HG03280 (cell line): ENCODE measurements at regions not wholly inside any gene's neighbourhood (a gene's known extent, or its start where the extent isn't known, plus 50 kb on each side); places are given as distances from the start of the nearest gene placed in this dataset.
"Not testable (repeated sequence)": the region's sequence is repeated elsewhere in the genome, so short reads cannot be mapped to it uniquely, and the experiment has no call there.

Experiments
- ATAC-seq: cut with Tn5 transposase; IDR thresholded peaks from one replicate; pipeline ENCODE4 v1.9.1; 2021; ENCODE audit warnings: mild to moderate bottlenecking, moderate library complexity; ENCODE audit not compliant: unreplicated experiment

DNA sequence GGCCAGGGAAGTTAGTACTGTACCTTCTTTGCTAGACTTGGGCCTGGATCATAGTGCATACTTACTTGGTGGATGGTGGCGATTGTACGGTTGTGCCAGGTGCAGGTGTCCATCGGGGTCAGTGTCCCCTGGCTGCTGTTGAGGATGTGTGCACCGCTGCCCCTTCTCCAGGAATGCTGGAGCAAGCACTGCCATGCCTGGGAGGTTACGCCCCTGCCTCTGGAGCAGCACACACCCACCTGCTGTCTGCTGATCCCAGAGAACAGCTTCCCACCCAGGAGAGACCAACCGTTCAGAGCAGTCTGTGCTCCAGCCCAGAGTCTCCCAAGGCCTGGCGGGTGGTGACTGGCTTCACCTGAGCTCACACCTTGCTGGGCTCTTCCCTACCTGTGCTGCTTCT is 286.8 kb upstream of the HS6ST1 start:
- no peak for ATAC-seq

DNA sequence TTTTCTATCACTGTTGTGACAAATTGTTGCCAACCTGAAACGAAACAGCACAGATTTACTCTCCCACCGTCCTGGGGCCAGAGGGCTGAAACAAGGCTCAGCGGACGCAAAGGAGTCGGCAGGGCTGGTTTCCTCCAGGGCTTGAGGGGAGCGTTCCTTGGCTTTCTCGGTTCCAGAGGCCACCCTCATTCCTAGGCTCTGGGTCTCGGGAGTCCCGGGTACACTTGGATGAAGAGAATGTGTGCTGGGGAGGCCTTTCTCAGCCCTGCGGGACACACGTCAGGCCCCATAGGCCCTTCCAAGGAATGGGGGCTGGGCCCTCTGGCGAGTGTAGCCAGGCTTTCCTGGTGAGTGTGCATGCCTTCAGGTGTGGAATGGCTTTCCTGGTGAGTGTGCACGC is 287.3 kb upstream of the HS6ST1 start:
- no peak for ATAC-seq

DNA sequence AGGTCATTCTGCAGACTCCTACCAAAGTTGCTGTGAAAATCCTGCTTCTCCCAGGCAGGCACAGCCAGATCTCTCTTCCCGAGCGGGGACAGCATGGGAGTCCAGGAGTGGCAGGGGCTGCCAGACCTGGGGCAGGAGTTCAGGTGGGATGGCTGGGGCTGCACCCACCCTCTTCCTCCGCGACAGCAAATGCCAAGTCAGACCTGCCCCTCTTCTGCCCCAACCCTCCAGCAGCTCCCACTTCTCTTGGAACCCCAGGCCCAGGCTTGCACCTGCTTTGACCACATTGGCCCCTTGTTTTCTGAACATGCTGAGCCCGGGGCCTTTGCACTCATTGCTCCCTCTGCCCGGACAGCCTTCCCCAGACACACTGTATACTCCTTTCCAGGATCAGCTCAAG is 288.2 kb upstream of the HS6ST1 start:
- no peak for ATAC-seq

DNA sequence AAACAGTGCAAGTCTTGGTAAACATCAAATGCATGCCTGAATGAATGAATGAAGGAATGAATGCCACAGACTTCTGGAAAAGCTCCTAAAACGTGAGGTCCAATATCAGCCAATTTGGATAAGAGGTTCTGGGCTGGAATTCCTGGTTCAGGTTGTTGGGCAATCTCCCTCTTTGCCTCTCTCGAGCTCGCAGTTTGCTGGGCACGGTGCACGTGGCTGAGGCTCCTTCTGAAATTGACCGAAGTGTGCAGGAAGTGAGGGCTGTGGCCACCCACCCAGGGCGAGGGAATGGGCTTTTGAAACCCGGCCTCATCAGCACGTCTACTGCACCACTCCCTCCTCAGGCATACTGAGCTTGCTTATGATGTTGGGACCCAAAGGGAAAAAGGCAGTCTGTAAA is 288.8 kb upstream of the HS6ST1 start:
- ATAC-seq, result no peak

DNA sequence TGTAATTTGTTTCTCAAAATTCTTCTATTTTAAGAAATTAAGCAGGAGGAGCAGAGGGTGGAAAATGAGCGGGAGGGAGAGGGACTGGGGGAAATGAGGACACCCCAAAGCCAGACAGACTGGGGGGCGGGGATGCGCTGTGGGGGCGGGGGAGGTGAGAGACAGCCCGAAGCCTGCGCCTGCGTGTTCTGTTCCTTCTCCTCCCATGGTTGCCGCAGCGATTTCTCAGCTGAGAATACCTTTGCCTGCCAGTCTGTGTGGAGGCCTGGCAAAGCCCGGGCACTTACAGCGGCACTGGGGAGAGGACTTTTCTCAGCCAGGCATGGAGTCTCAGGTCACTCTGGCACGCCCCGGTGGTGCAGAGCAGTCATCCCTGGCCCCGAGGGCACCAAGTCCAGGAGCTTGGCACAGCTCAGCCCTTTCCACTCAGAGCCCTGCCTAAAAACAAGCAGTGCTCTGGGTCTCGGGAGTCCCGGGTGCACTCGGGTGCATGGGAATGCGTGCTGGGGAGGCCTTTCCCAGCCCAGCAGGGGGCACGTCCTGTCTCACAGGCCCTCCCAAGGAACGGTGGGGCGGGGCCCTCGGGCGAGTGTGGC is 289.3 kb upstream of the HS6ST1 start:
- ATAC-seq, result no peak

DNA sequence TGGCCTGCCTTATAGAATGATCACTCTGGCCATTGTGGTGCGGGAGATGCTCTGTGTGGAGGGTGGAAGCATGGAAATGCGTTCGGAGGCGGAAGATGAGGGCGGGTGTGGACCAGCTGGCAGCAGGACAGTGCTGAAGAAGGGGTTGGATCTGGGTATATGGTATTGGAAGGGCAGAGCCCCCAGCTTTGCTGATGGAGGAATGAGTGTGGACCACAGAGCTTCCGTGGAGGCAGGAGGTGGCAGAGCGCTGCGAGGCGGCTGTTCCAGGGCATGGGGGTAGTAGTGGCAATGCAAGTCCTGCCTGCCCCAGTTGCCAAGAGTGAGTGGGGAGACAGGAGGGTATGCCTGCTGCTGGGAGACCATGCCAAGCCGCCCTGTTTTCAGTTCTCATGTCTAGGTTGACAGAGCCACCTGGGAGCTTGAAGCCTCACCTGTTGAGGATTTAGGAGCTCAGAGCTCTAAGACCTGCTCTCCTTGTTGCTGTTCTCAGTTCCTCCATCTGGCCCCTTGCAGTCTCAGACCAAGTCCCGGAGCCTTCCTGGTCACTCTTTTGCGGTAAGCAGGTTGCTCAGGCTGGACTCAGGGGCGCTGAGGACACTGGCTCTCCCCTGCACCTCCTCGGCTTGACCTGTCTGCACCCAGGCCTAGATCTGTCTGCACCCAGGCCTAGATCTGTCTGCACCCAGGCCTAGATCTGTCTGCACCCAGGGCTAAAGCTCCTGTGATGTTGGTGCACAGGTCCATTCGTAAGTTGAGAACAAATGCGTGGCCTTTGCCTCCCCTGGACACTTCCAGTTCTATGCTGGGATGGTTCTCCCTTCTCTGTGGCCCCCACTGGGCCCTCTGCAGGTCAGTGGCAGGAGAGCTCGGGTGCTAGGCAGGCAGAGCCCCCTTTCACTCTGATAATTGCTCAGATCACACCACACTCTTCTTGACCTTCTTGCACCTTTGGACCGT is 290.5 kb upstream of the HS6ST1 start:
- no peak for ATAC-seq

DNA sequence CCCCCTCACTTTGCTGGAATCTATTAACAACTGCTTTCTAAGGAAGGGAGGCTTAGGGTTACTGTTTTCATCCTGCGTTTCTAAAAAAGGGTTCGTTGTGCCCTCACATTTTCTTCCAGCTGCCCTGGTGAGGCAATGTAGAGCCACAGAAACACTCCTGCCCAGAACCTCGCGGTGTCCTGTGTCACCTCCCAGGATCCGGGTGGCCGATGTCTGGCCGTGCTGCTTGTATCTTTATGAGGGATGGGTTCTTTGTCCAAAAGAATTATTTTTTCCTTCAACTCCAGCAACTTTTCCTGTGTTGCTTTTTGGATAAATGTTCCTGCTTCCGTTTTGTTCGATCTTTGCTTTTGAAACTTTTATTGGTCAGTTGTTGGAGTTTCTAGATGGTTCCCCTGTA is 291.8 kb upstream of the HS6ST1 start:
- no peak for ATAC-seq

DNA sequence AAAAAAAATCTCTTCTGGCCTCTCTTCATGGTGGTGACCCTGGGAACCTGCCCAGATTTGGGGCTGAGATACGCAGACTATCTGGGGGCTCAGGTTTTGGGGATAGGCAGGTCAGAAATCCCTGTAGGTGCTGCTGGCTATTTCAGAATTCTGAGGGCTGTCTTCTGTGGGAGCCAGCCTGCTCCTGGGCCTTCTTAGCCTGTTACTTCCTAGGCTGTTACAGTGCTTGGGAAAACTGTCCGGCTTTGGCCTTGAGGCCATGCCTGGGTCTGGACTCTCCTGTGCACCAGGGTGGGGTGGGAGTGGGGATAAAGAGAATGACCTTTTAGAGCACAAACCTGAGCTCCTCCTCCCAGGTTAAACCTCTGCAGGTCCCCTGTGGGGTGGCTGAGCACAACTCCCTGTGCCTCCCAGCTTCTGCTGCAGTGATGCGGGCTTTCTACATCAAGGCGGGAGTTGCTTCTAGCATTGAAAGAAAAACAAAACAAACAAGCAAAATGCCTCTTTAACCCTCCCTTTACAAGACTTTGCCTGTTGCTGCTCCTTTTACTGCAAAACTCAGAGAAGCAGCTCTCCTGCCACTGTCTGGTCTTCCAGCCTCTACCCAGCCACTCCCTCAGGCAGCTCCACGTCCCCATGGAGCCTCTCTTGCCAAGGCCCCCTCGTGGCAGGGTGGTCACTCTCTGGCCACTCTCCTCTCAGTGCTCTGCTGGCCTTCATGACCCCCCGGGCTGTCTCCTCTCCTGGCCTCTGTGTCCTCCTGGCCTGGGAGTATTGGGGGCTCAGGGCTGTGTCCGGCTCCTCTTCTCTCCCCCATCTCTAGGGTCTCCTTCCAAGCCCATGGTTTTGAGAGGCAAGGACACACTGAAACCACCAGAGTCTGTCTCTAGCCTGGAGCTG is 293.0 kb upstream of the HS6ST1 start:
- no peak for ATAC-seq

DNA sequence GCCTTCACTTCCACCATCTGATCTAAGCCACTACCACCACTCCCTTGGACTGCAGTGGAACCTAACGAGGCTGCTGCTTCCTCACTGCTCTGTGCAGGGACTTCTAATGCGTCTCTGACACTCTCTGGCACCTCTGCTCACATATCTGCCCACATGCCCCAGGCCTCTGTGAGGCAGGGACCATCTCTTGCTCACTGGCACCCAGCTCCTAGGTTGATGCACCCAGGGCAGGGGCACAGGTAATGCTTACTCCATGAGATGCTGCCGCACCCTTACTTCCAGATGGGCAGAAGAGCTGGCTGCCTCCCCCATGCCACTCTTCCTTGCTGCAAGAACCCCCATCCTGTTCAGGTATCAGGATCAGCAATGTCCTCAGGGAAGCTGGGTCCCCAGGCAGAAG is 294.0 kb upstream of the HS6ST1 start:
- ATAC-seq, result no peak

DNA sequence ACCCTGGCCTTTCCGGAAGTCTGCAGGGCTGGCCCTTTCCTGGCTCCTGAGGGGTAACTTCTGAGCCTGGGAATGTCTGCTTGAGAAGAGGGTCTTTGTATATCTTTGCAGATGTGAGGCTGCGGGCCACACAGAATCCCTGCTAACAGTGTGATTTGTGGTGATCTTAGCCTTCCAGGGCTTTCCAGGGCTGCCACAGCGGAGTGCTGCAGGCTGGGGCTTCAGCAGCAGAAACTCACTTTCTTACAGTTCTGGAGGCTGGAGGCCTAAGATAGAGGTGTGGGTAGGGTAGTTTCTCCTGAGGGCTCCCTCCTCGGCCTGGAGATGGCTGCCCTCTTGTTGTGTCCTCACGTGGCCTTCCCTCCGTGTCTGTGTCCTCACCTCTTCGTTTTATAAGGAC is 294.7 kb upstream of the HS6ST1 start:
- ATAC-seq, result no peak

DNA sequence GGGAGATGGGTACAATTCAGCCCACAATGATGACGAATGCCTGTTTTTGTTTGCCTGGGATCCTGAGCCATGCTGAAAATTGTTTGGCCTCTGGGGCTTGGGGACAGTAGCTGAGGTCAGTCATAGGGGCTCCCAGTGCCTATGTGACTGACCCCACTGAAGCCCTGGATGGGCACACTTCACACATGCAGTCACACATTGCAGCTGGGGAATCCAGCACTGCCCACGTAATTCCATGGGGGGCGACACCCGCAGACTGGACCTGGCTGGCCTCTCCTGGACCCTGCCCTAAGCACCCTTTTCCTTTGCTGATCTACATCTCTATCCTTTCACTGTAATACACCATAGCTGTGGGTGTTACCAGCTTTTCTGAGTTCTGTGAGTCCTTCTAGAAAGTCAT is 295.2 kb upstream of the HS6ST1 start:
- no peak for ATAC-seq

DNA sequence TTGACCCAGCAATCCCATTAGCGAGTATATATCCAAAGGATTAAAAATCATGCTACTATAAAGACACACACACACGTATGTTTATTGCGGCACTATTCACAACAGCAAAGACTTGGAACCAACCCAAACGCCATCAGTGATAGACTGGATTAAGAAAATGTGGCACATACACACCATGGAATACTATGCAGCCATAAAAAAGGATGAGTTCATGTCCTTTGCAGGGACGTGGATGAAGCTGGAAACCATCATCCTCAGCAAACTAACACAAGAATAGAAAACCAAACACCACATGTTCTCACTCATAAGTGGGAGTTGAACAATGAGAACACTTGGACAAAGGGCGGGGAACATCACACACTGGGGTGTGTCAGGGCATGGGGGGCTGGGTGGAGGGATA is 296.2 kb upstream of the HS6ST1 start:
- ATAC-seq, result not testable (repeated sequence)

DNA sequence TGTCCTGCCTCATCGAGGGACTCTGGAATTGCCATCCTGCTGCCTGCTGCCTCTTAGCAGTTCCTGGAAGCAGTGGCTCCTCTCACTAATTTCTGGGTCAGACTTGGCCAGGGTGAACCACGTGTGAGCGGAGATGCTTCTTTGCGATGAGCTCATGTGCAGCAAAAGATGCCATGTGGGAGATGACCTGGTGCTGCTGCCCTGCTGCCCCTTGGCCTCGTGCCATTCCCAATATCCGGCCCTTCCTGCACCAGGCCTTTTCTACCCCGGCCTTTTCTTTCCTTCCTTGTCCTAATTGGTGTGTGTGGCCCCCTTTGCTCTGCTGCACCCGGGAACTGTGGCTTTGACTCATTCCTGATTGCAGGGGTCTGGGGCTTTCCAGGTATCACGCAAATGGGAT is 296.9 kb upstream of the HS6ST1 start:
- ATAC-seq, result no peak

DNA sequence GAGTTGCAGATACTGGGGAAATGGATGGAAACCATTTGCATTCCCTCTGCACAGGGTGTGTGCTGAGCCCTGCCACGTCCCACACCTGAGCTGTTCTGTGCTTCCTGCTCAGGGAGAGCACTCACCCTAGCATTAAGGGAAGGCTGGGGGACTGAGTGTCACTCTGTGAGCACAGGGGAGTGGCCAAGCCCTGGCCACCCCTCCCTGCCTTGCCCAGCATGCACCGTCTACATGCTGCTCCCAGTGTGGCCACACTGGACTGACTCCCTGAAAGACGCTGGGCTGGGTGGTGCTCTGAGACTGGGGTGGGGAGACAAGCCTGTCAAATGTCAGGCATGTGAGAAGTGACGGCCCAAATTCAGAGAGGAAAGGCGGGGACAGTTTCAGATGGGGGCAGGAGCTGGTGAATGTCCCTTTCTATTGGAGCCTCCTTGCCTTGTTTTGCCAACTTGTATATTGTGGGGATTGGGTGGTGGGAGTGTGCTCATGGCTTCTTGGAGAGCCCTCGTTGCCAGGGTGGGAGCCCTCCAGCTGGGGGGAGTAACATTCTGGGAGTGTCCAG is 298.4 kb upstream of the HS6ST1 start:
- no peak for ATAC-seq

DNA sequence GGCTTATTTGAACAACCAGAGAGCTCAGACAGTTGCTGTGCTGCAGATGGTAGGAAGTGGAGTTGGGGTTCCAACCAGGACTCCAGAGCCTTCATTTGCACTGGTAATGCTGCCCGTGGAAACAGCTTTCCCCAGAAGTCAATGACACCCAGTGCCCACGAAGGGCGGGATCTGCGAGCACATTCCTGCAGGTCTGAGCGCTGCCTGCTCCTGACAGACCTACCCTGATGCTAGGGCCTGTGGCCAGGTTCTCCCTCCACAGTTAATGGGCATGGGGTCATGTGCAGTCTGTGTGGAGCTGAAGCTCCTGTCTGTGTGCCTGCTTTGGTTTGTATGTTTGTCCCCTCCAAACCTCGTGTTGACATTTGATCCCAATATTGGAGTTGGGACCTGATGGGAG is 299.0 kb upstream of the HS6ST1 start:
- ATAC-seq, result no peak

DNA sequence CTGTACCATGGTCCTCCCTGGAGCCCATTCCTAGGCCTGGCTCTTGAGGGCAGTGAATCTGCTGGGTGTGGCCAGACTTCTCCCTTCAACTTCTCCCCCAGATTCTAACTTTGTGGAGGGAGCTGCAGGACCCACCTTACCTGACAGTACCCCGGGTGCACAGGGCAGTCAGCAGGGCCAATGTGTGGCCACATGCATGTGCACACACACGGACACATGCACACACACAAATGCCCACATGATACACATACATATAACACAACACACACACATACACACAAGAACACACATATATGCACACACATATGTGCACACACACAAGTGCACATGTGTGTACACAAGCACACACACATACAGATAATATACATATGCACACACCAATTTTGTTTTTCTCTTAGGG is 300.0 kb upstream of the HS6ST1 start:
- ATAC-seq, result no peak

DNA sequence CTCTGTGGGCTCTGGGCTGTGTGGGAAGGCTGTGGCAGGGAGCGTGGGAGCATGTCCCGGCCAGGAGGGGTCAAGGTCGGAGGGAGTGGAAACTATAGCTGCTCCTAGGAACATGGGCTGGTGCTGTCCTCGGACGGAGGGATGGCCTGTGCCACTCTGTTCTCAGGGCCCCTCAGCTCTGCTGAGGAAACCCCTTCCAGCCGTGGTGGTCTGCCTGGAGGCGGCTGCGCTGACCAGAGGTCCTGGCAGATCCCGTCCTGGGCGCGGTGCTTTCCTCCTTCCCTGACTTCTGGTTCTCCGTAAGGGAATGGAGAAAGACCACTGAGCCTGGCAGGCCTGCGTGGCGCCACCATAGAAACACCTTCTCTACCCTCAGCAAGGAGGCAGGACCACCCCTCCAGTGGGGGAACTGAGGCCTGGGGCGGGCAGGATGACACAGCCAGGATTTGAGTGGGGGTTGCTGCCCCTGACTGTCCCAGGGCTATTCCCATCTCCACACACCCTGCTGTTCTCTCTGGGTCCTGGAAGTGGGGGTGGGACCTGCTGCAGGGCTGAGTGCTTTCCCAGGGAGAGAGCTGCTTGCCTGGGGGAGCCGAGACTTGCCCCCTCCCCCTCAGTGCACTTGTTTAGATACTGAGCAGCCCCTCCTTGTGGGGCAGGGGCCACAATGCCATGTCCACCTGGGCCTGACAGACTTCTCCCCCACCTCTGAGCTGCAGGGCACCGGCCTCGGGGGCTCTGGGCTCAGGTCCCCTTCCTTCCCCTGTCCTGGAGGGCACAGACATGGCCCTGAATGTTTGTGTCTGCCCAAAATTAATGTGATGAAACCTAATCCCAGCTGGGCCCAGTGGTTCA is 301.0 kb upstream of the HS6ST1 start:
- ATAC-seq, result no peak

DNA sequence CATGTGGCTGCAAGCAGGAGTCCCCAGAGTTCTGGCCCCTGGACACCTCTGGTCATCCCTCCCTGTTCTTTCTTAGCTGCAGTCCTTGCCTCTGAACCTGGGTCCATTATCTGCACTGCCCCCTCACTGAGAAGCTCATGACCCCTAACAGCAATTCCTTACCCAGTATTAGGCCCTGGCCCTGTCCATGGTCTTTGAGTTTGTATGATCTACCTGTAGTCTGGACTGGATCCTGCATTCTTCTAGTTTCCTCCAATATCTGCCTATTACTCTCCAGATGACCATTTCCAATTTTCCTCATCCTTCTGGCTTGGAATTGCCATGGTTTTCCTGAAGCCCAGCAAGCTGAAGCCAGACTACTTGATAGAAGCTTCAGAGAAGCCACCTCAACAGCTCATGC is 302.4 kb upstream of the HS6ST1 start:
- no peak for ATAC-seq

DNA sequence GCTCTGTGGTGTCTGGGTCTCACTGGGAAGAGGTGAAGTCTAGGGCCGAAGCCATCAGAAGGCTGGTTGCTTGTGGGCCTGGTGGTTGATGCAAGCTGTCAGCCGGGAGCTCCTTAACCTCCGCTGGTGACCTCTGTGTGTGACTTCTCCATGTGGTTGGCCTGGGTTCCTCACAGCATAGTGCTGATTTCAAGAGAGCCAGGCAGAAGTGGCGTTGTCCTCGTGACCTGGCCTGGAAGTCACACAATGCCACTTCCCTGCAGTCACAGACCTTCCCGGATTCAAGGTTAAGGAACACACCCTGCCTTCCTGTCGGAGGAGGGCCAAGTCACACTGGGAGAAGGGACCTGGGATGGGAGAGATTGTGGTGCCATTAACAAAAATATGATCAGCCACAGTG is 303.7 kb upstream of the HS6ST1 start:
- no peak for ATAC-seq

DNA sequence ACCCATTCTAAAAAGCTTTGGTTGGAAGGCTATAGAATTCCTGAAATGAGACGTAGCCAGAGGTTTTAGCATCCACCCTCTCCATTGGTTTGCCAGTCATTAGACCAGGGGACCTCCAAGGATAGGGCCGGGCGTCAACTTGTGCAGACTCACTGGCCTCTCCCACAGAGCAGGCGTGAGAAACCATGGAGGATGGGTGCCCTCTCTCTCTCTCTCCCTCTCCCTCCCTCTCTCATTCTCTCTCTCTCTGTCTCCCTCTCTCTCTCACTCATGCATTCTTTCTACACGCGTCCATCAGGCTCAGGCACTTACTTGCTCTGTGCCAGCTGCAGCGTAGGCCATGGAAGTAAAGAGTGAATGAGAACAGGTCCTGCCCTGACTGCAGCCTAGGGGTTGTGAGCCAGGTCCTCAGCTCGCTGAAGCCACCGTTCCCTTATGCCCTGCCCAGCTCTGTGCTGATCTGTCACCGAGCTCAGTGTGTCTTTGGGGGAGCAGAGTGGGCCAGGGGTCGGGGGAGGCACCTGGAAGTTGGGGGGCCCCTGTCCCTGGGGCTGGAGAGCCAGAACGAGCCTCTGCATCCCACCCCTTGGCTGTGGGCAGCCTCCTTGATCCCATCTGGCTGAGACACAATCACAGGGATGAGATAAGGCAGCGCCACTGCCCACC is 304.4 kb upstream of the HS6ST1 start:
- no peak for ATAC-seq
